DND-41 (cell line): ENCODE measurements at regions not wholly inside any gene's neighbourhood (a gene's known extent, or its start where the extent isn't known, plus 50 kb on each side); places are given as distances from the start of the nearest gene placed in this dataset.
"Not testable (repeated sequence)": the region's sequence is repeated elsewhere in the genome, so short reads cannot be mapped to it uniquely, and the experiment has no call there.

Experiments
- ATAC-seq: fragments of 200-7000 bp; cut with Tn5 transposase; 3 replicates; pipeline ENCODE4 v1.9.1; 2021; ENCODE audit warnings: low read depth; ENCODE audit not compliant: insufficient read depth
- DNase-seq: peaks from one replicate; pipeline ENCODE4 v3.0.0-alpha.2; 2020
- H2AFZ ChIP-seq: 2 replicates; pipeline ENCODE4 v1.6.0; 2012; ENCODE audit warnings: low read depth, low read length
- H3K27ac ChIP-seq: 2 replicates; pipeline ENCODE4 v1.5.1; 2012; ENCODE audit warnings: low read length, inconsistent platforms
- H3K27me3 ChIP-seq: fragments of 200-600 bp; sonication (generic); 2 replicates; pipeline ENCODE4 v1.6.0; 2012; ENCODE audit warnings: low read length, mild to moderate bottlenecking, inconsistent platforms; ENCODE audit not compliant: insufficient read depth, poor library complexity
- H3K36me3 ChIP-seq: 2 replicates; pipeline ENCODE4 v1.5.1; 2012; ENCODE audit warnings: low read length, inconsistent platforms; ENCODE audit not compliant: insufficient read depth
- H3K4me1 ChIP-seq: 2 replicates; pipeline ENCODE4 v1.5.1; 2012; ENCODE audit warnings: mild to moderate bottlenecking, low read length; ENCODE audit not compliant: insufficient read depth
- H3K4me2 ChIP-seq: 2 replicates; pipeline ENCODE4 v1.6.0; 2012; ENCODE audit warnings: mild to moderate bottlenecking, moderate library complexity, low read length, inconsistent platforms; ENCODE audit not compliant: insufficient read depth
- H3K4me3 ChIP-seq, 2 experiments: fragments of 200-600 bp in 1 of 2; shearing (Covaris generic) in 1 of 2; 2 replicates each; pipeline ENCODE4 v1.5.1; 2012 to 2016; ENCODE audit warnings: inconsistent platforms in 2 of 2, low read length in 2 of 2, mild to moderate bottlenecking in 2 of 2, low read depth in 1 of 2, moderate library complexity in 1 of 2
- H3K79me2 ChIP-seq: 2 replicates; pipeline ENCODE4 v1.6.0; 2012; ENCODE audit warnings: low read length, inconsistent platforms; ENCODE audit not compliant: insufficient read depth
- H3K9ac ChIP-seq: 2 replicates; pipeline ENCODE4 v1.6.0; 2012; ENCODE audit warnings: low read depth, mild to moderate bottlenecking, inconsistent platforms, low read length, moderate library complexity
- H3K9me3 ChIP-seq: 2 replicates; pipeline ENCODE4 v1.5.1; 2012; ENCODE audit warnings: low read length, moderate library complexity, mild to moderate bottlenecking, inconsistent platforms; ENCODE audit not compliant: insufficient read depth, severe bottlenecking
- H4K20me1 ChIP-seq: 2 replicates; pipeline ENCODE4 v1.6.0; 2012; ENCODE audit warnings: low read length; ENCODE audit not compliant: insufficient read depth
- EZH2 ChIP-seq: IDR thresholded peaks from 3 replicates; pipeline ENCODE4 v1.6.1; 2012; ENCODE audit warnings: borderline replicate concordance, low read depth, mild to moderate bottlenecking, moderate library complexity, low read length, inconsistent platforms; ENCODE audit not compliant: severe bottlenecking
- TF ChIP-seq, protein P1 (sequence below): IDR thresholded peaks from 2 replicates; pipeline ENCODE4 v1.5.1; 2012; ENCODE audit warnings: borderline replicate concordance, low read length, moderate library complexity, mild to moderate bottlenecking; ENCODE audit not compliant: poor library complexity, severe bottlenecking; ENCODE audit errors: extremely low read depth

DNA sequence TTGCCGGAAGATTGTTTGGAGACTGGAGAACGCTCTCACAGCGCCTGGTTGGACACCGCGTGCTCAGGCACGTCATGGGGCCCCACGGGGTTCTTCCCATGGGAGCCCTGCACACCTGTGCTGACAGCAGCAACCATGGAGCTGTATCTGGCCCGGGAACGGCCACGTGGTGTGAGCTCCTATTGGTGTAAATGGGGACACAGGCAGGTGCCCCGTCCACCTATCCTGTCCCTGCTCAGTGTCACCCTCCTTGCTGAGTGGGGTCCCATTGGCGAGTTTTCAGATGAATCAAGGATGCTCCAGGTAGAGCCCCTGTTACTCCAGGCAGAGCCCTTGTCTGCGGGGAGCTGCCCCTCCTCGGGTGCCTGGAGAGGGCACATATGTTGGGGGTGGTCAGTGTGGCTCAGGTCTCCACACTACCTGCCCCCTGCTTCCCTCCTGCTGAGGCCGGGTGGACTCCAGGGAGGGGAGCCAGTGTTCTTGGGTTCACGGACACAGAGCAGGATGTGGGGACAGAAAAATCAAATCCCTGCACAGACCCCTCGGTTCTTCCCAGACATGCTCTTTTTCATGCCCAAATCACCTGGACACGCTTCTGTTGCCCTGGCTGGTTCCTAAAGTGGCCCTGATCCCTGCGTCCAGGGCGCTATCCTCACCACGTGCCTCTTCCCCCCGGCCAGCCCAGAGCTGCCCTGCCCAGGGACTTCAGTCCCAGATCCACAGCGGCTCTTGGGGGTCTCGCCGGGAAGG is 250.1 kb downstream of the ADGRD1 start:
- Histone ChIP-seq H3K9ac (no peak overlapping the region), H3K27ac (no peak overlapping the region), H3K27me3 (no peaks in the 10 kb centered on the region), H3K36me3 (no peaks in the 10 kb centered on the region), H3K4me1 (no peaks in the 10 kb centered on the region), H2AFZ (no peak overlapping the region), H3K4me3 (no peak overlapping the region), H3K4me2 (no peak overlapping the region), H3K79me2 (no peaks in the 10 kb centered on the region), H4K20me1 (no peaks in the 10 kb centered on the region), H3K9me3 (no peaks in the 10 kb centered on the region)
- DNase-seq, result no peak
- no peak for ATAC-seq
- TF ChIP-seq, protein P1, sequence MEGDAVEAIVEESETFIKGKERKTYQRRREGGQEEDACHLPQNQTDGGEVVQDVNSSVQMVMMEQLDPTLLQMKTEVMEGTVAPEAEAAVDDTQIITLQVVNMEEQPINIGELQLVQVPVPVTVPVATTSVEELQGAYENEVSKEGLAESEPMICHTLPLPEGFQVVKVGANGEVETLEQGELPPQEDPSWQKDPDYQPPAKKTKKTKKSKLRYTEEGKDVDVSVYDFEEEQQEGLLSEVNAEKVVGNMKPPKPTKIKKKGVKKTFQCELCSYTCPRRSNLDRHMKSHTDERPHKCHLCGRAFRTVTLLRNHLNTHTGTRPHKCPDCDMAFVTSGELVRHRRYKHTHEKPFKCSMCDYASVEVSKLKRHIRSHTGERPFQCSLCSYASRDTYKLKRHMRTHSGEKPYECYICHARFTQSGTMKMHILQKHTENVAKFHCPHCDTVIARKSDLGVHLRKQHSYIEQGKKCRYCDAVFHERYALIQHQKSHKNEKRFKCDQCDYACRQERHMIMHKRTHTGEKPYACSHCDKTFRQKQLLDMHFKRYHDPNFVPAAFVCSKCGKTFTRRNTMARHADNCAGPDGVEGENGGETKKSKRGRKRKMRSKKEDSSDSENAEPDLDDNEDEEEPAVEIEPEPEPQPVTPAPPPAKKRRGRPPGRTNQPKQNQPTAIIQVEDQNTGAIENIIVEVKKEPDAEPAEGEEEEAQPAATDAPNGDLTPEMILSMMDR, result no peak
- TF ChIP-seq EZH2, result no peak

DNA sequence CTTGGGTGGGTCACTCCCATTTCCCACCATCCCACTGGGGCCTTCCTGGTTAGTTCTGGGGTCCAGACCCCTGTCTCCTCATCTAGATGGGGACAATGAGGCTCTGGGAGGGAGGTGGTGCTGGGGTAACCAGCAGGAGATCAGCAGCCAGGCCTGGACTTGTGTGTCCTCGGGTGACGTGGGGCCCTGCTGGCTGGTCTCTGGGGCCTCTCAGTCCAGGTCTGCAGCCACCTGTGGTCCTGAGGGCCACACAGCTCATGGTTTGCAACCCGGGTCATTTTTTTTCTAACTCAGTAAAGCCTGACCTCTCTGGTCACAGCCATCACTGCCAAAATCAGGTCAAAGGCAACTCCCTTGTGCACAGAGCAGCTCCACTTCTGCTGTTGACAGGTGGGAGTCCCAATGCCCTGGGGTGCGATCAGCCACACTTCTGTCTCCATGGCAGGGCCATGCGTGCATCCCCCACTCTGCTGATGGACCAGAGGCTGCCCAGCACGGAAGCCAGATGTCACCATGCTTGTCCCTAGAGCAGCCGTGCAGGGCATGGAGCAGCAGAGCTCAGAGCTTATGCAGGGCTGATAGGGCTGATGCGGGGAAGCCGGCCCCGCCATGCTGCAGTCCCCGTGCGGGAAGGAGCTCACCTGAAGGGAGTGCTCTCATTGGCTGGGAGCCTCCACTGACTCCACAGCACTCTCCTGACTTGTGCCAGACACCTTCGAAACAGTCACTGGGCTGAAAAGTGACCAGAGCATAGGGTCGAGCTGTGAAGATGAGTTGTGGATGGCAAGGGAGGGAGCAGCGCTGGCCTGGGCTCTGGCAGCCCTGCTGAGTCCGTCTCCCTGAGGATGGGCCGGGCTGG is 250.9 kb downstream of the ADGRD1 start:
- Histone ChIP-seq H3K79me2 (no peaks in the 10 kb centered on the region), H3K27me3 (no peaks in the 10 kb centered on the region), H4K20me1 (no peaks in the 10 kb centered on the region), H3K4me1 (no peaks in the 10 kb centered on the region), H3K4me2 (no peak overlapping the region), H3K36me3 (no peaks in the 10 kb centered on the region), H3K9me3 (no peaks in the 10 kb centered on the region), H3K4me3 (no peak overlapping the region), H2AFZ (no peak overlapping the region), H3K9ac (no peak overlapping the region), H3K27ac (no peak overlapping the region)
- DNase-seq, result no peak
- no peak for ATAC-seq
- TF ChIP-seq, protein P1, result no peak
- no peak for TF ChIP-seq EZH2

DNA sequence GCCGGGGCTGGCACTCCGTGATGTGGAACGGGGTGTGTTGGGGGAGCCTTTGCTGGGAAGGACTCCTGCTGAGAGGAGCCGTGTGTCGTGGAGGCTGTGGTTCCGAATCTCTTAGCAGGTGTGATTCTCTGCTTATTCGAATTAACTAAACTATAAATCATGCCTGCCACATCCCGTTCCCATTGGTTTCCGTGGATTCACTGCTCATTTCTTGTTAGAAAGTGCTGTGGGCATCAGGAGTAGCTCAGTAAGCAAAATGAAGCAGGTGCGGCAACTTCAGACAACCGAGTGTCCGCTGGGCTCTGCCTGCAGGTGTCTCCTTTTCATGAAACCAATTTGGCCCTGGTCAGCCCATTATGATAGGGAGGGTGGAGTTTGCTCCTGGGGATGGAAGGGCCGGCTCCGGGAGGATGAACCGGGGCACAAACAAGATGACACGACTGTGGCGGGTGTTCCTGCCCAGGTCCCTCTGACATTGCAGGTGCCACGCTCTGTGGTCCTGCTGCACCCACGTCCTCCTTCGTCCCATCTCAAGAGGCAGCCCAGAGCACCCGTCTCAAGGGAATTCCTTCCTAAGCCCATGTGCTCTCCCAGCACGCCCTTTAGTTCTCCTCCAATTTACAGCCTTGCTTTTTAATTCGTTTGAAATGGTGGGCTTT is 251.7 kb downstream of the ADGRD1 start:
- H3K79me2 ChIP-seq, H3K9me3 ChIP-seq, H3K4me3 ChIP-seq, DNase-seq, H3K4me1 ChIP-seq, H3K4me2 ChIP-seq, ATAC-seq, H3K27me3 ChIP-seq, H3K27ac ChIP-seq, H2AFZ ChIP-seq, H3K9ac ChIP-seq, H3K36me3 ChIP-seq, H4K20me1 ChIP-seq: not testable (repeated sequence)

DNA sequence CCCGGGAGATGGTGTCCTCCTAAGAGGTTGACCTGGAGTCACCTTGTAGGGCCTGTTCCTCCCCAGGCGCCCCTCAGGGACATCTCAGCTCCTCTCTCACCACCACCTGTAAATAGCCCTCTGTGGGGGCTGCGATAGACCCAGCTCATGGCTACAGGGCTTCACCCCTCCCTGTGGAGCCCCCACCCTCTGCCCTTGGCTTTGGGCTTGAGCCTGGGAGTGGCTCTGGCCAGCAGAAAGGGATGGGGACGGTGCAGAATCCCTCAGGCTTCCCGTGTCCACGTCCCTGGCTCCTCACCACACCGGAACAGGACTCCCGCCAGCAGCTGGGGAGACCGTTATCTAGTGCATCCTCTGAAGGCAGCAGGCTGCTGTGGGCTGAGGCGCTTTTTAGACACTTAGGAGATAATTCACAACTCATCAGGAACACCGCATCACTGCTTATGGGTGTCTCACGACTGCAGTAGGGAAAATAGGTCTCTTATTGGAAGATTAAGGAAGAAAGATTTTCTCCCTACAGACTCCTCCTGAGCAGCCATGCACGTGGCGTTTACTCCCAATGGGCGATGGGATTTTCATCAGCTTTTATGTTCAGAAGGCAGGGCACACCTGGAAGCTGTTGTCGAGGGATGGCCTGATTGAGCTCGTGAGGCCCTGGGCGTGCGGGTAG is 253.1 kb downstream of the ADGRD1 start:
- H3K4me1 ChIP-seq, H3K9ac ChIP-seq, H4K20me1 ChIP-seq, ATAC-seq, DNase-seq, H3K4me3 ChIP-seq, H3K36me3 ChIP-seq, H3K27me3 ChIP-seq, H3K27ac ChIP-seq, H3K4me2 ChIP-seq, H3K9me3 ChIP-seq, H3K79me2 ChIP-seq, H2AFZ ChIP-seq: not testable (repeated sequence)

DNA sequence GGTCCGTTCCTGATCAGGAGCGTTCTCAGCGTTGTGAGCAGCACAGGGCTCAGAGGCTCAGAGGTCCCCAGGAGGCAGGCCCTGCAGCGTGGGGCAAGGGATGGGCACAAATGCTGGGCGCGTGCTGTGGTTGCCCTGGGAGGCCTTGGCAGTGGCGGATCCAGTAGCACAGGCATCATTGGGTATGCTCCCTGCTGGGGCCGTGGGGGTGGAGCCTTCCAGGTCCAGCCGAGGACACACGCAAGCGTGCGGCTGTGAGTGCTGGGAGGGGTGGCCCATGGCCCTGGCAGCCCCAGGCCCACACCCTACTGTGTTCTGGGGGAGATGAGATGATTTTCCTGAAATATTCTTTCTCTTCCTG is 253.6 kb downstream of the ADGRD1 start:
- DNase-seq, H3K36me3 ChIP-seq, H3K4me2 ChIP-seq, H4K20me1 ChIP-seq, H3K4me1 ChIP-seq, H3K9me3 ChIP-seq, H3K27me3 ChIP-seq, H3K79me2 ChIP-seq, H3K9ac ChIP-seq, H2AFZ ChIP-seq, H3K4me3 ChIP-seq, ATAC-seq, H3K27ac ChIP-seq: not testable (repeated sequence)

DNA sequence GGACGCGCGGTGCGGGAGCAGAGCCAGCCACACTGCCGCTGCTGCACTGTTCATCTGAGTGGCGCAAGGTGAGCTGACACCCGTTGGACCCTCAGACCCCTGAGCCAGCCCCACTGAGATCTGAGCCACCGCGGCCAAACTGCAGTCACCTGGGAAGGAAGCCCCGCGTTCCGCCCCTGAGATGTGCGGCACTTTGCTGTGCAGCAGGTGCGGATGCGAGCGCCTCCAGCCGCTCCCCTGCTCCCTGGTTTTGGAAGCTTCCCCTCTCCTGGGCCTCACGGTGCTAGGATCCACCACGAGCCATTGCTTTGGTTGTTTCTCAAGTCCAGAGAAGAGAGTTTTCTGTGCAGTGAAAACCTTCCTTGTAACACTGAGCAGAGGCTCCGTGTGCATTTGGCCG is 254.1 kb downstream of the ADGRD1 start:
- DNase-seq, H3K27me3 ChIP-seq, H4K20me1 ChIP-seq, H3K79me2 ChIP-seq, H3K27ac ChIP-seq, H3K9ac ChIP-seq, H3K4me2 ChIP-seq, H2AFZ ChIP-seq, ATAC-seq, H3K4me3 ChIP-seq, H3K36me3 ChIP-seq, H3K9me3 ChIP-seq, H3K4me1 ChIP-seq: not testable (repeated sequence)
